H1 (cell line): ENCODE measurements at regions not wholly inside any gene's neighbourhood (a gene's known extent, or its start where the extent isn't known, plus 50 kb on each side); places are given as distances from the start of the nearest gene placed in this dataset.

ENCODE experiments used
- CTCF ChIA-PET: fragments of 300-600 bp; sonication (Branson Sonifier 250); formaldehyde crosslinking; loops from one replicate; lab custom pipeline; 2021; ENCODE audit not compliant: partially characterized antibody; lab: Charles Lee
- POLR2A ChIA-PET: fragments of 300-600 bp; sonication (Branson Sonifier 250); formaldehyde crosslinking; loops from one replicate; lab custom pipeline; 2021; ENCODE audit warnings: inconsistent platforms; ENCODE audit not compliant: partially characterized antibody; lab: Charles Lee
- DNase-seq, 2 experiments: peaks; one replicate each; pipeline versions ENCODE4 v3.0.0 to v3.0.0-alpha.2; 2010 to 2022; ENCODE audit warnings: low spot score in 2 of 2, low read depth in 1 of 2, mixed read lengths in 1 of 2
- FAIRE-seq: peaks from 2 replicates; lab custom pipeline; 2011; peaks lifted over from hg19 to GRCh38; lab: Jason Lieb, UNC
- H2AFZ ChIP-seq: 2 replicates; pipeline ENCODE4 v1.8.1; 2012; ENCODE audit warnings: low read length, inconsistent platforms
- H2AK5ac ChIP-seq: 2 replicates; pipeline ENCODE4 v1.6.1; 2013; ENCODE audit warnings: low read depth, low read length
- H2BK120ac ChIP-seq: replicated peaks from 2 replicates; pipeline ENCODE3; 2013; ENCODE audit warnings: low read depth, low read length, inconsistent platforms
- H2BK12ac ChIP-seq: 2 replicates; pipeline ENCODE4 v1.6.1; 2013; ENCODE audit warnings: low read depth, low read length
- H2BK15ac ChIP-seq: 2 replicates; pipeline ENCODE4 v1.6.1; 2013; ENCODE audit warnings: low read length
- H2BK20ac ChIP-seq: 2 replicates; pipeline ENCODE4 v1.6.1; 2013; ENCODE audit warnings: low read length
- H2BK5ac ChIP-seq: 2 replicates; pipeline ENCODE4 v1.6.1; 2013; ENCODE audit warnings: low read depth, low read length
- H3K14ac ChIP-seq: 2 replicates; pipeline ENCODE4 v1.6.1; 2013; ENCODE audit warnings: inconsistent platforms; ENCODE audit not compliant: insufficient read length
- H3K18ac ChIP-seq: 2 replicates; pipeline ENCODE4 v1.6.1; 2013; ENCODE audit warnings: low read length; ENCODE audit errors: extremely low read depth
- H3K23ac ChIP-seq: 2 replicates; pipeline ENCODE4 v1.6.1; 2013; ENCODE audit warnings: inconsistent platforms; ENCODE audit not compliant: insufficient read length
- H3K23me2 ChIP-seq: 2 replicates; pipeline ENCODE4 v1.6.1; 2013; ENCODE audit warnings: low read depth, low read length
- H3K27ac ChIP-seq: 2 replicates; pipeline ENCODE4 v1.6.1; 2011; ENCODE audit warnings: low read depth, low read length, inconsistent platforms
- H3K27me3 ChIP-seq, 4 experiments: replicated peaks in 1 of 4; 1 replicate in 1 of 4; 2 replicates in 3 of 4; pipeline versions ENCODE4 v1.6.1 to v1.8.1; 2011 to 2013; ENCODE audit warnings: low read length in 3 of 4, mild to moderate bottlenecking in 3 of 4, inconsistent platforms in 2 of 4, mixed read lengths in 2 of 4, moderate library complexity in 1 of 4; ENCODE audit not compliant: control insufficient read depth in 3 of 4, insufficient read depth in 3 of 4; ENCODE audit errors: extremely low read depth in 1 of 4
- H3K36me3 ChIP-seq, 4 experiments: 2 replicates each; pipeline versions ENCODE4 v1.6.1 to v1.8.1; 2011 to 2013; ENCODE audit warnings: mild to moderate bottlenecking in 4 of 4, low read length in 3 of 4, moderate library complexity in 2 of 4, control low read depth in 1 of 4, inconsistent platforms in 1 of 4; ENCODE audit not compliant: insufficient read depth in 4 of 4, control insufficient read depth in 2 of 4
- H3K4ac ChIP-seq: replicated peaks from 2 replicates; pipeline ENCODE3; 2013; ENCODE audit warnings: low read length, low read depth, mixed read lengths, inconsistent platforms; ENCODE audit not compliant: insufficient read length
- H3K4me1 ChIP-seq, 4 experiments: replicated peaks in 1 of 4; 1 replicate in 1 of 4; 2 replicates in 3 of 4; pipeline versions ENCODE4 v1.6.1 to v1.8.1; 2011 to 2013; ENCODE audit warnings: low read length in 3 of 4, inconsistent platforms in 2 of 4, mixed read lengths in 1 of 4; ENCODE audit not compliant: insufficient read depth in 4 of 4, control insufficient read depth in 3 of 4
- H3K4me2 ChIP-seq, 2 experiments: 2 replicates each; pipeline versions ENCODE4 v1.6.1 to v1.8.1; 2011 to 2013; ENCODE audit warnings: low read depth in 2 of 2, low read length in 2 of 2, control low read depth in 1 of 2, inconsistent platforms in 1 of 2, mild to moderate bottlenecking in 1 of 2; ENCODE audit not compliant: insufficient read depth in 1 of 2
- H3K4me3 ChIP-seq, 4 experiments: fragments of 200-600, 300-600 bp in 1 of 4; sonication (generic), shearing (Covaris generic), sonication (Bioruptor Twin) in 1 of 4; 2 replicates each; pipeline versions ENCODE4 v1.5.1 to v1.8.1; 2011 to 2016; ENCODE audit warnings: low read length in 4 of 4, low read depth in 3 of 4, control low read depth in 2 of 4, inconsistent platforms in 2 of 4, mild to moderate bottlenecking in 2 of 4, mixed read lengths in 1 of 4, moderate library complexity in 1 of 4; ENCODE audit not compliant: insufficient read depth in 2 of 4; ENCODE audit errors: extremely low read depth in 1 of 4
- H3K56ac ChIP-seq: replicated peaks from 2 replicates; pipeline ENCODE3; 2013; ENCODE audit warnings: low read depth, mild to moderate bottlenecking, mixed read lengths, low read length, inconsistent platforms; ENCODE audit not compliant: insufficient read length
- H3K79me1 ChIP-seq: 2 replicates; pipeline ENCODE4 v1.6.1; 2013; ENCODE audit warnings: low read depth, low read length, control low read depth
- H3K79me2 ChIP-seq, 2 experiments: 2 replicates each; pipeline versions ENCODE4 v1.6.1 to v1.8.1; 2012 to 2013; ENCODE audit warnings: low read length in 2 of 2, mild to moderate bottlenecking in 2 of 2, inconsistent platforms in 1 of 2; ENCODE audit not compliant: insufficient read depth in 2 of 2, control insufficient read depth in 1 of 2
- H3K9ac ChIP-seq, 4 experiments: replicated peaks in 1 of 4; 1 replicate in 1 of 4; 2 replicates in 3 of 4; pipeline versions ENCODE4 v1.6.1 to v1.8.1; 2011 to 2013; ENCODE audit warnings: low read depth in 3 of 4, low read length in 3 of 4, control low read depth in 2 of 4, mild to moderate bottlenecking in 2 of 4, moderate library complexity in 2 of 4, inconsistent platforms in 1 of 4; ENCODE audit errors: extremely low read depth in 1 of 4
- H3K9me3 ChIP-seq, 2 experiments: 2 replicates each; pipeline versions ENCODE4 v1.6.1 to v1.8.1; 2012 to 2013; ENCODE audit warnings: mild to moderate bottlenecking in 2 of 2, moderate library complexity in 2 of 2, control low read depth in 1 of 2, inconsistent platforms in 1 of 2, low read depth in 1 of 2, low read length in 1 of 2, mixed read lengths in 1 of 2; ENCODE audit not compliant: insufficient read depth in 2 of 2
- H4K20me1 ChIP-seq, 2 experiments: replicated peaks in 1 of 2; 2 replicates each; pipeline versions ENCODE3 to v1.8.1; 2011 to 2013; ENCODE audit warnings: inconsistent platforms in 2 of 2, low read length in 2 of 2, mild to moderate bottlenecking in 1 of 2; ENCODE audit not compliant: insufficient read depth in 2 of 2, control insufficient read depth in 1 of 2
- H4K5ac ChIP-seq: 2 replicates; pipeline ENCODE4 v1.6.1; 2013; ENCODE audit warnings: low read length, low read depth, mixed read lengths, inconsistent platforms; ENCODE audit not compliant: insufficient read length
- H4K8ac ChIP-seq: 2 replicates; pipeline ENCODE4 v1.8.0; 2013; ENCODE audit warnings: mild to moderate bottlenecking, moderate library complexity, low read length, inconsistent platforms; ENCODE audit not compliant: insufficient read depth; ENCODE audit errors: extremely low read depth
- H4K91ac ChIP-seq: replicated peaks from 2 replicates; pipeline ENCODE3; 2013; ENCODE audit warnings: low read length, mixed read lengths, inconsistent platforms; ENCODE audit not compliant: insufficient read length
- ASH2L ChIP-seq: fragments of 200-600, 300-600 bp; sonication (generic); IDR thresholded peaks from one replicate; pipeline ENCODE4 v1.7.1; 2017; ENCODE audit warnings: low read length
- CHD2 ChIP-seq: IDR thresholded peaks from 2 replicates; pipeline ENCODE4 v1.6.1; 2012; ENCODE audit warnings: low read length, improper control_type of control experiment
- CTBP2 ChIP-seq: IDR thresholded peaks from 2 replicates; pipeline ENCODE4 v1.7.0; 2011; ENCODE audit warnings: borderline replicate concordance, mild to moderate bottlenecking, moderate library complexity, mixed read lengths, low read length; ENCODE audit not compliant: insufficient read depth, insufficient read length
- EZH2 ChIP-seq: fragments of 200-600 bp; sonication (generic); IDR thresholded peaks from 2 replicates; pipeline ENCODE4 v1.7.1; 2012; ENCODE audit warnings: low read depth, mild to moderate bottlenecking, moderate library complexity, low read length, inconsistent platforms; ENCODE audit not compliant: severe bottlenecking
- GABPA ChIP-seq: IDR thresholded peaks from 2 replicates; pipeline ENCODE4 v1.6.1; 2011; ENCODE audit warnings: mild to moderate bottlenecking, low read length, moderate library complexity, borderline replicate concordance; ENCODE audit not compliant: insufficient read depth
- KDM1A ChIP-seq: fragments of 200-600, 300-600 bp; sonication (generic); IDR thresholded peaks from 2 replicates; pipeline ENCODE4 v1.7.1; 2016; ENCODE audit warnings: mild to moderate bottlenecking, low read length, borderline replicate concordance
- NRF1 ChIP-seq: IDR thresholded peaks from 2 replicates; pipeline ENCODE4 v1.6.1; 2011; ENCODE audit warnings: mild to moderate bottlenecking, low read depth, low read length, improper control_type of control experiment
- RAD21 ChIP-seq, 2 experiments: IDR thresholded peaks in 1 of 2; conservative IDR thresholded peaks in 1 of 2; 2 replicates each; pipeline ENCODE4 v1.6.1; 2011; ENCODE audit warnings: low read depth in 2 of 2, low read length in 2 of 2, improper control_type of control experiment in 1 of 2, inconsistent platforms in 1 of 2, mild to moderate bottlenecking in 1 of 2, moderate library complexity in 1 of 2
- RBBP5 ChIP-seq: IDR thresholded peaks from 2 replicates; pipeline ENCODE4 v1.7.1; 2012; ENCODE audit warnings: low read depth, mild to moderate bottlenecking, inconsistent platforms, low read length, moderate library complexity, borderline replicate concordance
- SIX5 ChIP-seq: IDR thresholded peaks from 2 replicates; pipeline ENCODE4 v1.6.1; 2011; ENCODE audit warnings: mild to moderate bottlenecking, low read depth, low read length
- SUZ12 ChIP-seq: fragments of 200-600 bp; sonication (generic); IDR thresholded peaks from 2 replicates; pipeline ENCODE4 v1.6.1; 2012; ENCODE audit warnings: mild to moderate bottlenecking, inconsistent platforms, low read length, moderate library complexity, mixed read lengths
- TAF7 ChIP-seq: optimal IDR thresholded peaks from 2 replicates; pipeline ENCODE3; 2011; ENCODE audit warnings: low read depth, mild to moderate bottlenecking, inconsistent platforms, low read length, moderate library complexity, borderline replicate concordance
- USF2 ChIP-seq: IDR thresholded peaks from 2 replicates; pipeline ENCODE4 v1.6.1; 2011; ENCODE audit warnings: low read length, improper control_type of control experiment
- WGBS, 2 experiments: shearing (Covaris generic) in 1 of 2; methylation state at CpG; one replicate each; pipeline versions ENCODE4 v1.1.6 to v1.1.7; 2013 to 2015; ENCODE audit warnings: low lambda C conversion rate in 2 of 2, mixed read lengths in 2 of 2, inconsistent platforms in 1 of 2, low coverage in 1 of 2, missing lambda C conversion rate in 1 of 2; ENCODE audit not compliant: insufficient replicate concordance in 2 of 2, insufficient coverage in 1 of 2, insufficient read length in 1 of 2; ENCODE audit errors: extremely low coverage in 1 of 2, missing lambda C conversion rate in 1 of 2; 5-methylcytosine and 5-hydroxymethylcytosine counted together

GRCh38 chr12:59082952-59083351, 162.6 kb upstream of the LRIG3 start:
- Histone ChIP-seq H2BK15ac (no peak overlapping the region), H3K56ac (no peak overlapping the region), H3K79me2 (no peaks in the 10 kb centered on the region), H3K4me1 (peaks cover 0 to 6% (median 4%) of the 10 kb centered on the region in 4 experiments; a peak in 2 of 7 replicates), H2AFZ (no peak overlapping the region), H3K4me3 (no peak overlapping the region), H3K23ac (no peak overlapping the region), H2BK5ac (no peak overlapping the region), H4K5ac (no peak overlapping the region), H2BK20ac (no peak overlapping the region), H3K18ac (no peak overlapping the region), H3K4me2 (no peak overlapping the region), H3K79me1 (no peaks in the 10 kb centered on the region), H3K9me3 (no peaks in the 10 kb centered on the region), H4K20me1 (no peaks in the 10 kb centered on the region), H3K23me2 (no peaks in the 10 kb centered on the region), H4K91ac (no peak overlapping the region), H3K14ac (no peak overlapping the region), H3K9ac (no peak overlapping the region), H2BK12ac (no peak overlapping the region), H3K36me3 (no peaks in the 10 kb centered on the region), H3K27me3 (no peaks in the 10 kb centered on the region), H4K8ac (no peak overlapping the region), H2AK5ac (no peak overlapping the region), H2BK120ac (no peak overlapping the region), H3K27ac (no peak overlapping the region), H3K4ac (no peak overlapping the region)
- ChIA-PET CTCF (interaction anchor here (1.5 kb wide), 1 partner anchor 9 kb away, joined by 3 read pairs; no protein-coding TSS in a partner anchor), POLR2A (no interaction called here)
- DNase-seq (no peak), FAIRE-seq (no peak)
- WGBS, 2 experiments: 76% methylated on average over 3 of the region's 3 CpGs; no CpG with 5 or more reads in 1 of the 2 experiments
- TF ChIP-seq CHD2: no peak
- no peak for TF ChIP-seq SUZ12
- TF ChIP-seq ASH2L: no peak
- no peak for TF ChIP-seq NRF1
- no peak for TF ChIP-seq CTBP2
- no peak for TF ChIP-seq GABPA
- no peak for TF ChIP-seq TAF7
- TF ChIP-seq RAD21 (IDR thresholded peaks at IDR 0.05 in 1 of 2, conservative IDR thresholded peaks at IDR 0.05 in 1 of 2; ENCODE audit: low read depth in 2 of 2, low read length in 2 of 2): no peak
- no peak for TF ChIP-seq EZH2
- no peak for TF ChIP-seq SIX5
- TF ChIP-seq USF2: no peak
- TF ChIP-seq RBBP5: no peak
- no peak for TF ChIP-seq KDM1A
